ENCODE measurements at regions not wholly inside any gene's neighbourhood (a gene's known extent, or its start where the extent isn't known, plus 50 kb on each side); places are given as distances from the start of the nearest gene placed in this dataset.

DNA sequence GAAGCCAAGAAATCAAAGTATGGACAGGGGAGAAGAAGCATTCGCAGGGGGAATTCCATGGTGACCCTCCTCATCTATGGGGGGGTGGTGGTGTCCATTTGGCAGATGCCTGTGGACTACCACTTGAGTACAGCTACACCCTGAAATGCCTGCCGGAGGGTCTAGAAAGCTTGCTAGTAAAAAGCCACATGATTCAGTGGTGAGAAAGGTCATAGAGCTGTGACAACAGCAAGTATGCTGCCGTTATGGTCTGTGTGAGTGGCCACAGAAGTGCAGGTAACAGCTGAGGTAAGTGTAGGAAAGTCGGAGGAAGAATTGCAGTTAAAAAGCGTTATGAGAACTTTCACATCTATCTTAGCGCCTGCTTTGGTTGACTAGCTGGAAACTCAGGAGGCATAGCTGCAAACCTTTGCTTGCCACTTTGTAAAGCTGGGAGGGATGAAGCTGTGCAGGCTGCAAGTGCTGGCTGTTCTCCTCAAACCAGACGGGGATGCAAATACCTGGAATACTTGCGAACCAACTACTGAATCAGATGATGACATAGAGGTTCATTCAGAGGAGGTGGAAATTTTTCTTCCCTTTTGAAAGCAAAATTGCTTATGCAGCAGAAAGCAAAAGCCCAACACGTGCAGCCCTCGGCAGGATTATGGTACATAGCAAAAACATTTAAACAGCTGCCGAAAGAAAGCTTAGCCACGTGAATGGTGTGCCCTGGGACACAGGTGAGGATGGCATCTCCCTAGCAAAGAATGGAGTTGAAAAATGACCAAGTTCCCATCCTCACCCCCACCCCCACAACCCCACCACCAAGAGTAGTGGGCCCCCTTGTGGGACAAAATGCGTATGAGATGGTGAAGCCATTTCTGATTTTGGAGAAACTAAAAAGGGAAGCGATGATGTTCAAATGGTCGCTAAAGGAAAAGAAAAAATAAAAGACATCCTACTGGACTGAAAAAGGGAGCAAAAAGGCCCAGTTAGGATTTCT, 287.0 kb downstream of the RERGL start:
- DNase-seq: no peak

DNA sequence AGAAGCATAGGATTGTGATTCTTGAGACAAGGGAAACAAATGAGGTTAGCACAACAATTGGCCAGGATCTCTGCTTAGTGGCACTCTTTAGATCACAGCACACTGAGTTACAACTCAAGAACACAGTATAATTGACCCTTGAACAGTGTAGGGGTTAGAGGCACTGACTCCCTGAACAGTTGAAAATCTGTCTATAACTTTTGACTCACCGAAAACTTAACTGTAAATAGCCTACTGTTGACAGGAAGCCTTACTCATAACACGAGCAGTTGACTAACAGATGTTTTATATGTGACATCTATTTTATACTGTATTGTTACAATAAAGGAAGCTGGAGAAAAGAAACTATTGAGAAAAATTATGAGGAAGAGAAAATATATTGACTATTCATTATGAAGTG, 296.1 kb downstream of the RERGL start:
- no peak for DNase-seq

DNA sequence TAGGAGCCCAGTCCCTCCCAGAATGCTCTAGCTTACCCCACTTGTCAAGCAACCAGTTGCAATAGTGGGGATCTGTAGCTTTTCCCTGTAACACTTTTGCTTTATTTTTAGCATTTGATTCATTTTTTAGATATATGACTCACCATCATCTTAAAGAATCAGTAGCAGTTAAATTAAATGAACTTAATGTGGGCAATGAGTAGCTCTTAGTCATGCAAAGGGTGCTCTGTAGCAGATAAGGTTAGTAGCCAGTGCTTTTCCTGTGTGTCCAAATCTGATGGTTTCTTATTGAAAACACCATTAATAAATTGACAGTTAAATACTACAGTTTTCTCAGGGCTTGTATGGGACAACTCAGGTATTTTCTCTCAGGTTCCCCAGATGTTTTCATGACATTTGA, 311.8 kb downstream of the RERGL start:
- DNase-seq: no peak

DNA sequence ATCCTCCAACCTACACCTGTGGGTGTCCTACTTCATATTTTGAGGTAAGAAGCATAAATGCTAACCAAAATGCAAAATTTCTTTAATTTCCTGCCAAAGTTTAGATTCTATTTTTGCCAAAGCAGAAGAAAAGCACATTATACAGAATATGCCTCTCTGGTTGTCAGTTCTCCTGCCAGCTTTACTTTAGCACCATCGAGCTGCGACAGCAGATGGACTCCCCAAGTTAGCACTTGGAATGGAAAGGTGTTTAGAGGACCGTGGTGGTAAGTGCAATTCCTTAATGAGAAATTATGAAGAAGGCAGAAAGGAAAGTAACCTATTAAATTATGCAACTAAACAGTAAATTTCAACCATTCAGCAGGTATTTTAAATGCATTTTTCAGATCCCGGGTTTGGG, 326.6 kb downstream of the RERGL start:
- no peak for DNase-seq

DNA sequence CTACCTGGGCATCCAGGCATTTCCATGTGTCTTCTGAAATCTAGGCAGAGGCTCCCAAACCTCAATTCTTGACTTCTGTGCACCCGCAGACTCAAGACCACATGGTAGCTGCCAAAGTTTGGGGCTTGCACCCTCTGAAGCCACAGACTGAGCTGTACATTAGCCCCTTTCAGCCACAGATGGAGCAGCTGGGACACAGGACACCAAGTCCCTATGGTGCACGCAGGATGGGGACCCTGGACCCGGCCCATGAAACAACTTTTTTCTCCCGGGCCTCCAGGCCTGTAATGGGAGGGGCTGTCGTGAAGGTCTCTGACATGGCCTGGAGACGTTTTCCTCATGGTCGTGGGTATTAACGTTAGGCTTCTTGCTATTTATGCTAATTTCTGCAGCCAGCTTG, 330.0 kb downstream of the RERGL start:
- DNase-seq: no peak
